Right lobe of liver (tissue), 4 donors: ENCODE measurements at regions not wholly inside any gene's neighbourhood (a gene's known extent, or its start where the extent isn't known, plus 50 kb on each side); places are given as distances from the start of the nearest gene placed in this dataset.

ENCODE experiments used
- POLR2A ChIP-seq: fragments of 450-650 bp; IDR thresholded peaks from one replicate; pipeline ENCODE4 v1.6.1; 2017; ENCODE audit warnings: antibody characterized with exemption, mild to moderate bottlenecking
- TF ChIP-seq, protein P1 (sequence below), 4 donors: fragments of 200-600 bp in 3 of 4; fragments of 450-650 bp in 1 of 4; IDR thresholded peaks; one replicate each; pipeline versions ENCODE4 v1.5.1 to v1.8.0; 2016 to 2022; ENCODE audit warnings: antibody characterized with exemption in 4 of 4, mild to moderate bottlenecking in 2 of 4
- donor health status: DM: no; HTN: no; CAD: no.
- donor health status: DM: no; HTN: no; CAD: no.
- donor health status: DM: no; HTN: yes; CAD: no.

- TF ChIP-seq, protein P1, sequence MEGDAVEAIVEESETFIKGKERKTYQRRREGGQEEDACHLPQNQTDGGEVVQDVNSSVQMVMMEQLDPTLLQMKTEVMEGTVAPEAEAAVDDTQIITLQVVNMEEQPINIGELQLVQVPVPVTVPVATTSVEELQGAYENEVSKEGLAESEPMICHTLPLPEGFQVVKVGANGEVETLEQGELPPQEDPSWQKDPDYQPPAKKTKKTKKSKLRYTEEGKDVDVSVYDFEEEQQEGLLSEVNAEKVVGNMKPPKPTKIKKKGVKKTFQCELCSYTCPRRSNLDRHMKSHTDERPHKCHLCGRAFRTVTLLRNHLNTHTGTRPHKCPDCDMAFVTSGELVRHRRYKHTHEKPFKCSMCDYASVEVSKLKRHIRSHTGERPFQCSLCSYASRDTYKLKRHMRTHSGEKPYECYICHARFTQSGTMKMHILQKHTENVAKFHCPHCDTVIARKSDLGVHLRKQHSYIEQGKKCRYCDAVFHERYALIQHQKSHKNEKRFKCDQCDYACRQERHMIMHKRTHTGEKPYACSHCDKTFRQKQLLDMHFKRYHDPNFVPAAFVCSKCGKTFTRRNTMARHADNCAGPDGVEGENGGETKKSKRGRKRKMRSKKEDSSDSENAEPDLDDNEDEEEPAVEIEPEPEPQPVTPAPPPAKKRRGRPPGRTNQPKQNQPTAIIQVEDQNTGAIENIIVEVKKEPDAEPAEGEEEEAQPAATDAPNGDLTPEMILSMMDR (IDR thresholded peaks at IDR 0.05): no peak
- TF ChIP-seq POLR2A: no peak
These were observed 883.3 kb upstream of the TMPRSS15 start for GRCh38 chr21:19286876-19287275.
